ENCODE measurements at regions not wholly inside any gene's neighbourhood (a gene's known extent, or its start where the extent isn't known, plus 50 kb on each side); places are given as distances from the start of the nearest gene placed in this dataset.

DNA sequence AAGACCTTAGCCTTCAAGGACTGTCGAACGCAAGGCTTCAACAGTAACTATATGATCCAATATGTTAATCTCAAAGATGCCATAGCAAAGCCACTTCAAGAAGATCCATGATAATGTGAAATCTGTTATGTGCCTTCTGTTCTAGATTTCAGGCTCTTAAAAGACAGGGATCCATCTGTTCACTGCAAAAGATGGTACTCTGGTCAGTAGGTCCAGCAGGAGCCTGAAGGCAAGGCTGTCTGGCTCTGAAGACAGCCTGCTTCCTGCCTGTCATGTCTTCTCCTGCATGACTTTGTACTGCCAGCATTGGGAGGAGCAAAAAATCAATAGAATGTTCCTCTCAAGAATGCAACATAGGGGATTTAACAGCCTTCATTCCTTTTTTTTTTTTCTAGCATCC lies 270.8 kb upstream of the PARD3B start:
- DNase-seq (ENCODE audit: low spot score) = no peak

DNA sequence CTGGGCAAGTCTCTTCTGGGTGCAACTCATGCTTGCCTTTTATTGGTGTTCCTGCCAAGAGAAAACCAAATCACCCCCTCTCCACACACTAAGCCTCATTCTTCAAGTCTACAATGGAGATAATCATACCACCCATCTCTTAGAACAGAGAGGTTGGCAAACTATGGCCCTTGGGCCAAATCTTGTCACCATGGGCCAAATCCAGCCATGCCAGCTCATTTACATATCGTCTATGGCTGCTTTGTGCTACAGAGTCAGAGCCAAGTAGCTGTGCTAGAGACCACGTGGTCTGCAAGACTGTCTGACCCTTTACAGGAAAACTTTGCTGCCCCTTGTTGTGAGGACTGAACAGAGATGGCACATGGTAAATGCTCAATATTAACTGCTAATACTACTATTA lies 270.3 kb upstream of the PARD3B start:
- no peak for DNase-seq (ENCODE audit: low spot score)

DNA sequence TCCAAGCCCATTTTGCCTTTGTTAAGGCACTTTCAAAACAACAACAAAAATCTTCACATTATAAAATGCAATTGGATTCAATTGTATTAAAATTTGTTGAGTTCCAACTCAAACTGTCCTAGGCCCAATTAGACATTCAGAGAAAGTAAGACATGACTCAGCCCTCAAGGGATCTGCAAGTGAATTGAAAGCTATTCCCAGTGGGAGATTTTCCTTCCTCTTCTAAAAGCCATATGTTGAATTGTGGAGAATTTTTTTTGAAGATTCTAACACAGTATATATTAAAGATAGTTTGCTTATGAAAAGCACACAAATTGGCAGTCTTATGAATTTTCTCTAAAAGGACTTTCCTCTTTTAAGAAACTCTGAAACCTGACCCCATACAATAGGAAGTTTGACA lies 268.0 kb upstream of the PARD3B start:
- no peak for DNase-seq (ENCODE audit: low spot score)

DNA sequence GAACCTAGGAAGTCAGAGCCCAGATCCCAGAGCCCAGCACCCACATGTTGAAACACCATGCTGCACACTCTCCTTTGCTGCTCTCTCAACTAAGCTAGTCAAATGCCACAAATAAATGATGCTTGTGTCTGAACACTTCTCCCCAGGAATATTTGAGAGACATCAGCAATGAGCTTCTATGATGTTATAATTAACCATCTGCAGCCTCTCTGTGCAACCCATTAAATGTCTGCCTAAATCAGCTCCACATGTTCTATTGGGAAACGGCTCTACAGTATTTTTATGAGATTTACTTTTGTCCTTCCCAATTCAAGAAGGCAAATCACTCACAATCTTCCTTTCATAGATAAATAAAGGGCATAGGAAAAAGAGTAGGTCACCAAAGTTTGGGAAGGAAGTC lies 266.8 kb upstream of the PARD3B start:
- DNase-seq (ENCODE audit: low spot score) = no peak

DNA sequence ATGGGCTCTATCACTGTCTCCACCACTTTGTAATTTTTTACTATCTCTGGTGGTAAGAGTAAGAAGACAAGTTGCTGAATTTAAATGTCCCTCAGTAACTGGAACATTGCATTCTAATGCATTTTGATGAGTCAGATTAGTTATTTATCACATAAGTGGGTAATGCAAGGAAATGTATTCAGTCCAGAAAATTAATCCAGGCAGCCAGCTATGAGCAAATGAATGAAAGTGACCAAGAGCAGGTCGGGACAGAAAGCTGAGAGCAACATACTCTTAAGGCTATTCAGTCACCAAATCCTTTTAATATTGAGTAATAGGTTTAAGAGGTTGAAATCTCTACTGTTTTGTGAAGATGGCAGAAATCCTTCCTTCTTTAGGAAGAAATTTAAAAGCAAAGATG lies 265.5 kb upstream of the PARD3B start:
- DNase-seq (ENCODE audit: low spot score) = no peak

DNA sequence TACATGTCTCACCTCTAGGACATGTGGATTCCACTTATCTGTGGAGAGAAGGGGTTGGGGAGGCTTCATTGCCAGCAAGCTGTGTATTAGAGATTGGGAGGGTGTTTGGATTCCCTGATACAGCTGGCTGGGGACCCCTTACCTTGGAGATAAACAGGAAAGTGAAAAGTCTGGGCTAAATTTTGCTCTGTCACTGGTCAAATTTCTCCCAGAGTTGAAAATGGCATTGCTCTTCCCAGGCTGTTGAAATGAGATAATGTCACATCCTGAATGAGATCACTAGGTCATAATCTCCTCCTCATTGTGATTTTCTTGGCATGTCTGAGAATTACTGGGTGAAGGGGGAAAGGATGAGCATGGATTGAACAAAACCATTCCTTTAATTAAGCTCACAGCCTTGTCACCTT lies 265.0 kb upstream of the PARD3B start:
- DNase-seq (ENCODE audit: low spot score) = no peak

DNA sequence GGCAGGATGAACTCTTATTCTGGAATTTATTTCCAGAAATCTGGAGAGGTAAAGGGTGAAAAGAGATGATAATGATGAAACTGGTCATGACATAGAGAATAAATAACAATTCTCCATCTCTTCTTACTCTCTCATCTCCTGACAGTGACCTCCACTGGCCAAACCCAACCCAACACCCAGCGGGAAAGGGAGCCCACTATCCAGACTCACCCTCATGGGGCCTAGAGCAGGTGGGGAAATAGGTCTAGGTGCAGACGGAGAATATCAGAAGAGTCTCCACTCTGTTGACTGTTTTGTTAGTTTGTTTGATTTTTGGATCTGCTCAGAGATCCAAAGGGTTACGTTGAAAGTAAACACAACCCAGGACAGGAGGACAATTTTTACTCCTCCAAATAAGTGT lies 263.2 kb upstream of the PARD3B start:
- DNase-seq (ENCODE audit: low spot score) = no peak

DNA sequence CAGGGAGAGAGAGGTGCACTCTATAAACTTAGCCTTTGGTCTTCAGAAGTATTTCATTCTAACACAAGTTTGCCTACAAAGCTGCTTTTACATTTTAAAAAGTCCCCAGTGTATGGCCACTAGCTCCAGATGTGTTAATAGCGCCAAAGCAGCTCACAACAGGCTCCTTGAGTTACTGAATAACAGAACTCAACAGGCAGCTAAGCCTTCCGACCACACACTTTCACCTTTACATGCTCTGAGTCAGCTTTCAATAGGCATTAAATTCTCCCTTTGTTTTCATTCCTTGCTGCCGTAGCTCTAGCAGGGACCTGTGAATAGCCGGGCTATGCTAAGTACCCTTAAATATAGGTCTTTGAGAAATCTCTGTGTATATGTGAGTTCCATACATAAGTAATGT lies 262.8 kb upstream of the PARD3B start:
- no peak for DNase-seq (ENCODE audit: low spot score)

DNA sequence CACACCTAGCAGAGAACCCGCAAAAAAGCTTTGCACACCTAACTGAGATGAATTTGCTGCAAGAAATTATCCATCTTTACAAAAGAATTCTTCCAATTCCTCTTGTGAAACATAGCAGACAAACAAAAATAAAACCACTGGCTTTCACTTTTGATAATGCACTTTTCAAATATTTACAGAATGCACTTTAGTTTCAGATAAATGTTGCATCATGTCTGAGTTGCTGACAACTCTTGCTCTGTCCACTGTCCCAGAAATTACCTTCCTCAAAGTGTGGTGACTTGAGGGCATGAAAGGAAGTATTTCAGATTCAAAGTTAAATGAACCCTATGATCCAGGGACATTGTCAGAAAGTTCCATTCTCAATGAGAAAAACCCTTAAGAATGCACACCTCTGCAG lies 256.2 kb upstream of the PARD3B start:
- DNase-seq (ENCODE audit: low spot score) = no peak

DNA sequence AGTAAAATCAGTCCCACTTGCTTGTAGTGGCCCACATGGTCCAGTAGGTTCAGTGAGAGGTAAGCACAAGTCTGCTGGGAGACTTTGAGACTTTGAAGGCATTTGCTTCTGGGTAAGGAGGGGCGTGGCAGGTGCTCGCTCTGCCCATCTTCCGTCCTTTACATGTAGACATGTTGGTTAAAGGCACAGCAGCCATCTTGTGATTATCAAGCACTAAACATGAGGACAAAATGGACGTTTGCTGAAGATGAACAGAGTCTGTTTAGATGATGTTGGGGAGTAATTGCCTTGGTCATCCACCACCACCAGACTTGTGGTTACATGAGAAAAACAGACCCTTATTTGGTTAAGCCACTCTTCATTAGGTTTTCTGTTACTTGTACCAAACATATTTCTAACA lies 252.8 kb upstream of the PARD3B start:
- no peak for DNase-seq (ENCODE audit: low spot score)

DNA sequence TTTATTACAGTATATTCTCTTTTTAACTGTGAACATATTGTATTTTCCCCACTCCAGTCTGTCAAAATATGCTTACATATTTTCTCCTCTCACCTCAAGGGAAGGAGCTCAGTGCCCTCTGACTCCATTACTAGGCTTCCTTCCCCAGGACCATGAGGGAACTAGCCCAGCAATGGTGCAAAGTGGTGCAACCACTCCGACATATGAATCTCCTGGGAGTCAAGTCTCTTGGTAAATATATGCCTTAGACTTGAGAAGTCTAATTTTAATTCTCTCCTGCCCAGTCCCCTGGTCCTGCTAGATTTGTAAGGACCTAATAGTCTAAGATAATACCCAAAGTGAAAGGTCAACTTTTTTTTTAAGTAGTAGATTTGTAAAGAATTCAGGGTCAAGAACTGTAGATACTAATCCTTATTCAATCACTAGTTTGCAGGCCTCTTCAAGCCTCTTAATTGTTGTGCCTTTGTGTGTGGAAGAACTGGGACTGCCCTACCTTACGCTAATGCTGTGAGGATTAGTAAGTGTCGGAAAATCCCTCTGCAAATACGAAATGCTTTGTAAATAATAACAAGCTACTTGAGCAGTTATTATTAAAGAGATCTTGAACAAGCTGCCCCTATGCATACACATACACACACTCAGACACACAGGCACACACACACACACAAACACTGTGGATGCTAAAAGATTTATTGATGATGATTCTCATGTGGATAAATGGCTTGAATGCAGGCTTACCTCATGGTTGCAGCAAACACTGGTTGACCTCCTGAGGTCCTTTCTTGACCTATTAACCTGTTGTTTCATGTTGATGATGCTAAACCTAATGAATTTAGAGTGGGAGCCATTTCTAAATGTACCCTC lies 251.2 kb upstream of the PARD3B start:
- DNase-seq (ENCODE audit: low spot score) = peak; percentile 29

DNA sequence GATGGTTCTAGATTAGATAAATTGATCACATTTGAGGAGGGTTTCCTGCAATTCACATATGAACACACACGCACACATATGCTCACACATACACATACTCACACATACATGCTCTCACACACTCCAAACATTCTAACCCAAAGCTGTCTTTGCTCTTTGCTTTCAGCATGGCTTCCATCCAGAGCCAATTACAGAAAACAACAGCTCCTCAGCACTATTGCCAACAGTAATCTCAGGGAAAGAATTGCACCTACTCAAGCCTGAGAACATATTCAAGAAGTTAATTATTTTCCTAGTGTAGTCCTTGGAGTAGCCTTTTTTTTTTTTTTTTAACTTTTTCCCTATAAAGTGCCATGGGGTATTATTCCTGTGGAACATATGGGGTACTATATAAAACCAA lies 246.9 kb upstream of the PARD3B start:
- no peak for DNase-seq (ENCODE audit: low spot score)

DNA sequence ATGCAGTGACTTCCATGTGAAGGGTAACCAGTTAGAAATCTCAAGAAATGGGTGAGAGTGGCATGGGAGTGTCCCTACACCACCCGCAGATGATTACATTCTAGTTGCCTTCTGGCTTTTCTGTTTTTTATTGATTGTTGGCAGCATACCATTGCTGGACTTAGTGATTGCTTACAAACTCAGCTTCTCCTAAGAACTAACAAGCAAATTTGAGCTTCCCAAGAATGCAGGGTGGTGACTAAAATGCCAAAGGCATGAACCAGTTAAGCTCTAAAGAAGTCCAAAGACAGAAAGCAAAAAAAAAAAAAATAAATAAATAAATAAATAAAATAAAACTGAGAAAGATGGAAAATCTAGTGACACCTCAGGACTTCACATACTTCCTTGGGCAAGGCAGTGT lies 245.5 kb upstream of the PARD3B start:
- no peak for DNase-seq (ENCODE audit: low spot score)

DNA sequence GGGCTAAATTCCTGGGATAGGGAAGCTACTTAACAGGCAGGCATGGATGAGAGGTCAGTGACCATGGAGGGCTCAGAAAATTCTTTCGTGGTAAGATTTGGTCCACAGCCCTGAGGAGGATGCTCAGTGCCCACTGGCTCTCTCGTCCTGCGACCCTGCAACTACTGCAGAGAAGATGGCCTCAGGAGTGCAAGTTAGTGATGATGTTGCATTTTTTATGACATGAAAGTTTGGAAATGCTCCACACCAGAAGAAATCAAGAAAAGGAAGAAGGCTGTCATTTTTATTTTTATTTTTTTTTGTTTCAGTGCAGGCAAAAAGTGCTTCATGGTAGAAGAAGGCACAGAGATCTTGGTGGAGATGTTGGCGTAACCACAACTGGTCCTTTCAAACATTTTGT lies 238.6 kb upstream of the PARD3B start:
- no peak for DNase-seq (ENCODE audit: low spot score)

DNA sequence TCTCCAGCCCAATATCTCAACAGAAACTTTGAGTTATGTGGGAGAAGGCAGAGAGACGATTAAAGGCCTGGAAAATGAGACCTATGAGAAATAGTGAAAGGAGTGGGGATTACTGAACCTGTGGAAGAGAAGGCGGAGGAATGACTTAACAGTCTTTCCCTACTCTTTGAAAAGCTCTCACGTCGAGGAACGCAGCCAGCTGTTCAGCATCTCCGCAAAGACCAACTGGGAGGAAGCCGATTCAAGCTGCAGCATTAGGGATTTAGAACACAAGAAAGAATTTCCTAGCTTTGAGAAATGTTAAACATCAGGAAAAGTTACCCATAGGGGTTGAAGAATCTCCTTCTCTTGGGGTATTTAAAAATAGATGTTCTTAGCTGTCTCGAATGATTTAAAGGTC lies 233.2 kb upstream of the PARD3B start:
- DNase-seq (ENCODE audit: low spot score) = no peak

DNA sequence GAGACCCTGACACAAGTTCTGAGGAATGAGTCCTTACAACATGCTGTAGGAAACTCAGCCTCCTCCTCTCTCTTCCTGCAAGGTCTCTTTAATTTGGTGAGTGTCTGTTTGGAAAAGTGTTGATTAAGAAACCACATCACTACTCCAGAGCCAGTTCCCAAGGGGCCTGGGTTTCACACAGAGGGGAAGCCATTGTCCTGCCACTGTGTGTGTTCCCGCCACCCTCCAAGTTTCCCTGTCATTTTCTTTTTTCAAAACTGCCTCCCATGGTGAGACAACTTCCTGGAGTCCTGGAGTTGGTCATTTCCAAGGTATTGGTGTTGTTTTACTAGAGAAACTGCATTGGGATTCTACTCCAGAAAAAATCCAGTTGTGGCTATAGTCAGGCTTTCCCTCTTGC lies 232.0 kb upstream of the PARD3B start:
- DNase-seq (ENCODE audit: low spot score) = no peak

DNA sequence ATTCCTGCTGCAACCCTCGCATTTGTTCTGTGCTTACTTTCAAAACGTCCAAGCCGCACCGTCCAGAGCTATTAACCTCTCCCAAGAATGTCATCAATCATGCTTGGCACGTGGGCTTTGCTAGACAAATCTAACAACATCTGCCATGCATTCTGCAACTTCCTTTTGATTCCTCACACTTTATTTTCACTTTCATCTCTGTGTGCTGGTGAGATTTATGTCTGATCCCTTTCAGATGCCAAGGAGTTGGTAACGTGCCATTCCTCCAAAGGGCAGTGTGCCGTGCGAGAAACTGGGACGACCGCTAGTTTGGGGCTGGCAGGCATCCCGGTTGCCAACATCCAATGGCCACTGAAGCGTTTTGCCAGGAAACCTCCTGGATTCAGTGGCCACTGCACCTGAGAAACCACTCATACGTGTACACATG lies 230.0 kb upstream of the PARD3B start:
- DNase-seq (ENCODE audit: low spot score) = no peak

DNA sequence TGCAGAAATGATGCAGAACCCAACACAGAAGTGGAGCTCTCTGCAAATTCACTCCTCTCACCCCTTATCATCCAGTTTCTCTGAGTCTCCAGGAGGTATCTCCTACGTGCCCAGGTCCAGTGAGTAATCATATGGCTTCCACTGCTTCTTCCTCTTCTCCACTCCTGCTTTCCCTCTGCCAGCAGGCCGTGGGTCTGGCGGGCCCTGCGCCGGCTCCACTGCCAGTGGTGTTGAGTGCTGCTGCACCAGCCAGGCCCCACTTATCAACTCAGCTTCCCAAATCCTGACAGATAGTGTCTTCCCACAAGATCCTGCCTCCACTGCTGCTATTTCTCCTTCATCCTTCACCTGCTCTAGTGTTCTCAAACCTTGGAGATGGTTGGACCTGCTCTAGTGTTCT lies 227.6 kb upstream of the PARD3B start:
- no peak for DNase-seq (ENCODE audit: low spot score)

DNA sequence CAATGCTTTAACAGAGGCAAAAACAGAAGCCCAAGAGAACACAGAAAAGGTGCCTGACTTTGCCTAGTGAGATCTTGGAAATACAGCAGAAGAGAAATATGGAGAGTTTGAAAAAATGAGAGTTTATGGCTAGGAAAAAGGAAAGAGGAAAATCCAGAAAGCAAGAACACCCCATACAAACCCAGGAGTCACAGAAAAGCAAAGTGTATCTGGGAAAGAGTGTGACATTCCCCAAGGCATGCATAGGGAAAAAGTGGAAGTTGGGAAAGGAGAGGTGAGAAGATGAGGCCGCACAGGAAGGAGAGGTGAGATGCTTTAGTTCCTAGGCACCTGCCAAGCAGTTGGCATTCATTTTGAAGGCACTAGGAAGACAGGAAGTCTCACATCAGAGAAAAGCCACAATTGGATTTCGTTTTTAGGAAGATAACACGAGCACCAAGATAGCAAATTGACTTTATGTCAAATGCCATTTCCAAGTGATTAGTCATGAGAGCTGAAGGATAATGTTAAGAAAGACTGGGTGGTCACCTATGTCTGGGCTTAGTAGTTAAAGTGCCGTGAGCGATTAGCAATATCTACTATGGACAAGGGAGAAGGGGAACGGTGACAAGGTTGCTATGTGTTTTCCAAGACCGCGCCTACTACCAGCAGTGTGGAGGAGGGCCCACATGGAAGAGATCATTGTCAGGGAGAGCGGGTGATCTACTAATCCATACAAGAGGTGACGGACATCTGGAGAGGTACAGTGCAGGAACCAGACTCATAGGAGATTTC lies 224.1 kb upstream of the PARD3B start:
- no peak for DNase-seq (ENCODE audit: low spot score)

DNA sequence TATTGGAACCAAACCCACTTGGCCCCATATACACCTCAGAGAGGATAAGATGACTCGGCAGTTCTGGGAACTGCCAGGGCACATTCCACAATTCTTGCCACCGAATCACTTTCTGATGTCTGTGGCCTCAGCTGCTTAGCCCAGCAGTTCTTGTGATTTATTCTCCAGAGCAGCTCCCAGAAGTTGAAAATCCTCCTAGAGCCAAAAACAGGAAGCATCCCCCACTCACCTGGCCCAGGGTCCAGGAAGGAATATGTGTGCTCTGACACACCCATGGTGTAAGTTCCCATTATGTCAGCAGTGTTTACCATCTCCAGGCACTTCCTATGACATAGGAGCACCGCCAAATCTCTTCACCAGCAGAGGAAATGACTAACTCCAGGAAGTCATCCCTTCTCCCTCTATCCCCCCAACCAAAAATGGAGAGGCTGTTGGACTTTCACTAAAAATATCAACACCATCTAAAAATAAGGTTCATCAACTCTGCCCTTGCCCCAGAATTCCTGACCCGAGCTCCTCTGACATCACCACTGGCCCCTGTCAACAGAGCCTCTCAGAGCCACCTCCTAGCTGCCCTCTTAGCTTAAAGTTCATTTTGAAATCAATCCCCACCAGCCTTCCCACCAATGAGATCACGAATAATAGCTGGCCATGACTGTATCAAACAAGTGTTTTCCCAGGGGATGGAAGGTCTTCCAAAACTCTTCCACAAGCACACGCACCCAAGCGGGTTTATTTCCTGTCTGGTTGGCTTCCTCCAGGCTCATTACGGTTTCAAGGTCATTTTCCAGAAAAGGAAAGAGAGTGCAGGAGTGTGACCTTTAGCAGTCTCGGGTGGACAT lies 223.1 kb upstream of the PARD3B start:
- no peak for DNase-seq (ENCODE audit: low spot score)

DNA sequence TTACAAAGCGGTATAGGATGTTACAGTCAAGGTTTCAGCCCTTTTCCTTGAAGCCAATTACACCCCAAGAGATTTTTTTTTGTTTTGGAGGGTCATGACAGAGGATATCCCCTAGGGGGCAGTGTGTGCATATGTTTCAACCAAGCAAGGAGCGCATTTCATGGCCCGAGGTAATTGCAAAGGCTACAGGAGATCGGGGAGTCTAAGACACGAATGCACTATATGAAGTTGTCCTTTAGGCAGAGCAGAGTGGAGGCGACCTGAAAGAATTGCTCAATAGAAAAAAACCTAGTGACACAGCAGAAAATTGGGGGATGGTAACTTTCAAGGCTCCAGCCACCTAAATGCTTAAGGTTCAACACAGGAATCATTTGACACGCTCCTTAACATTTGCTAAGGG lies 219.8 kb upstream of the PARD3B start:
- DNase-seq (ENCODE audit: low spot score) = peak; percentile 68

DNA sequence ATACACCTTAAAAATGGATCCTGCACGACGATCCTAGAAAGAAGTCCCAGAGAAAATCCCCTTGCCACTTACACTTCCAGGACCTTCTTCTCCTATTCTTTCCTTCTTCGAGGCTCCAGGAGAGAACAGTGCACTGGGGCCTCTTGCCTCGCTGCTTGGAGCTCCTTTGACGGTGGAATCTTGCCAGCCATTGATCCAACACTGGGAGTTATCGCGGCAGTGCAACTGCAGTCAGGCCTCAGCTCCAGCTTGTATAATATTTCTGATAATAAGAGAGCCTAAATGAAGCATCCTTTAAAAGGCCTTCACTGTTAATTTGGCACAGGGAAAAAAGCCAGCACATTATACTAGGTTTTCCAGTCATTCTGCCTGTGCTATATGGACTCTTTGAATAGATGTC lies 216.9 kb upstream of the PARD3B start:
- DNase-seq (ENCODE audit: low spot score) = no peak

DNA sequence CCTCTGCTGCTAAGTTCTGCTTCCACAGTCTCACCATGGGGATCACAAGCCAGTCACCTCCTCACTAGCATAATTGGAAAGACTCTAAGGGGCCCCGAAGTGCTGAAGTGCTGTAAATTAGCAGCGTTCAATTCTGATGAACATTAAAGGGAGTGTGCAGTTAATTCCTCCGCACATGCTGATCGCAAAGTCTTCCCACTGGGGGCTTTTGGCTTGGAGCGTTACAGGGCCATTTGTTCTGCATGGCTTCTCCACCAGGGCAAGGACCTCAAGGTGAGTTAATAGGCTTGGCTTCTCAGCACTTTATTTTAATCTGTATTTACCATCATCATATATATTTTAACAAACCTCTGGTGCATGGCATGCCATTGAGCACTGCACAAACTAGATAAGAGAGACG lies 216.3 kb upstream of the PARD3B start:
- DNase-seq (ENCODE audit: low spot score) = no peak

Measured in D341Med (cell line).